ENCODE measurements at regions not wholly inside any gene's neighbourhood (a gene's known extent, or its start where the extent isn't known, plus 50 kb on each side); places are given as distances from the start of the nearest gene placed in this dataset.

DNA sequence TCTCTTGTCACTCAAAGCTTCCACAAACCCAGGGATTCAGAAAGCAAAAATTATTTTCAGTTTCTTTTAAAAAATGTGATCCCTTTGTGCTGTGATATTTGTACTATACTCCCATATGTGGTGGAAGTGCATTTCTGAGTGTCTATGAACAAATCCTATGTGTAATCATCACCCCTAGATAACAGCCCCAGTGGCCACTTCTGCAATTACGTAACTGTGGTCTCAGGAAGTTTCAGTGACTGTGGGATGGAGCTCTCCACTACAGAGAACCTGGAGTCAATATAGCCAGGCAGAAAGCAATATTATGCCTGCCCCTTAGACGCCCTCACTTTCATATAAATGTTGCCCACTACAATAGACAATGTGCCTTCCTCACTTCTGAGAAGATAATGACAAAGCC, 1101.7 kb upstream of the GHITM start:
- DNase-seq = no peak

DNA sequence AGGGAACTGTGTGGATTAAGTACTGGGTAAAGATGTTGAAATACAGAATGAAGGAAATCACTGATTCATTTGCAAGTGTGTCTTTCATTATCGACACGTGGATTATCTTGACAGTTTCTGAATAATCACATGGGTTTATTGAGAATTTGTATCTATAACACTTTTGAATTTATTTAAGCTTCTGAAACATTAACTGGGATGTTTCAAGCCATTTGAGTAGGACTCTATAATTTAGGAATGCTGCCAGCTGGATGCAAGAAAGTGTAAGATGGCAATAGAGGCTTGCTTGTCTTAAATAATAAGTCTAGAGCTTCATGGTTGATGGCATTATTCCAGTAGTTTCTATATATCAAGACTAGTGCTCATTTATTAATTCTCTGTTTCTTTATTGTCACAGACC, 1100.7 kb upstream of the GHITM start:
- no peak for DNase-seq

DNA sequence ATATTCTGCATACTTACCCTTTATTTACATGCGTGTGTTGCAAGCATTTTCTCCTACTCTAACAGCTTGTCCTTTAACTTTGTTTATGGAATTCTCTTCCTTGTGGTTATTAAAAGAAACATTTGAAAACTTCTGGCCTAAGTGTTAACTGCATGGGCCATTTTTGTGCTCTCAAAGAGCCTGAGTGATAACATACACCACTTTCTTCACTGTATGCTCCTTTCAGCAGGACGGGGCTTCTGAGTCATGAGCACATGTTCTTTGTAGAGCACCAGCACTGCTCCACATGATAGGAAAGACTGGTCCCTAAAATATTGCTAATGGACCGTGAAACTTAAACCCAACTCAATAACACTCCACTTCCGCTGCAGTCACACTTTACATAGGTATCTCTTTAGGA, 1093.6 kb upstream of the GHITM start:
- no peak for DNase-seq

DNA sequence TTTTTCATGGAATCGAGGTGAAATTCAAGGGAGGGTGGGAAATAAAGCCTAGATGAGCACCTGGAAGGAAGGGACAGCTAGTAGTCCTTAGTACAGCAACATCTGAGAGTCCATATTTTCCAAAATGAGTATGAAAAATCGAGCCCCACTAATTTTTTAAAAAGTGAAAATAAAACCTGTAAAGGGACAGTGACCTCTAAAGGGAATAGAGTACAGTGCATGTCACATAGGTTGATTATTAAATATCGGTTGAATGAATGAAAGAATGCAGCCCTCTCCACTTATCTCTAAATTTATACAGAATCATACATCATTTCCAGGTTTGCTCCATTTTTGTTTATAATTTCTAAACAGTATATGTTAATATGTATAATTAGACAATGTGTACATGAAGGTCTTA, 1088.5 kb upstream of the GHITM start:
- no peak for DNase-seq

DNA sequence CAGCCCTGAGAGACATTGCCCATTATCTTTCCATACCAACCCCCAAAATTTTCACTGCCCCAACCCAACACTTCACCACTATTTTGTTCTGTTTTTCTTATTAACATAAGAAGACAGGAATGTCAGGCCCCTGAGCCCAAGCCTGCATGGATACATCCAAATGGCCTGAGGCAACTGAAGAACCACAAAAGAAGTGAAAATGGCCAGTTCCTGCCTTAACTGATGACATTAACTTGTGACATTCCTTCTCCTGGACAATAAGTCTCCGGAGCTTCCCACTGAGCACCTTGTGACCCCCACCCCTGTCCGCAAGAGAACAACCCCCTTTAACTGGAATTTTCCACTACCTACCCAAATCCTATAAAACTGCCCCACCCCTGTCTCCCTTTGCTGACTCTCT, 1076.4 kb upstream of the GHITM start:
- DNase-seq = no peak

DNA sequence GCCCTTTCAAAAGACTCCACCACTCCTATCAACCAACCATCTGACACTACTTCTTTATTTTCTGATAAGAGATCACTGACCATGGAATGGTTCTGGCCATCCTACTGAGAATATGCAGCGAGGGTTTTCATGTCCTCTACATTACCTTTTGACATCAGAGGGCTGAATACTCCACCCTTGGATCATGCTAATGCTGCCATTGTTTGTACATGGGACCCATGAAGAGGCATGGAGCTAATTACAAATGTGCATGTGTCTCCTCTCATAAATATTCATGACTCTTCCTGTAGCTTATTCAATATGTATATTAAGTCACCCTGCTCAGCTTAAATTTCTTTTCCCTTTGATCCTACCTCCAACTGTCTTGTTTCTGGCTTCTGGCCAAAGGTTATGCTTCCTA, 1065.8 kb upstream of the GHITM start:
- DNase-seq = no peak

DNA sequence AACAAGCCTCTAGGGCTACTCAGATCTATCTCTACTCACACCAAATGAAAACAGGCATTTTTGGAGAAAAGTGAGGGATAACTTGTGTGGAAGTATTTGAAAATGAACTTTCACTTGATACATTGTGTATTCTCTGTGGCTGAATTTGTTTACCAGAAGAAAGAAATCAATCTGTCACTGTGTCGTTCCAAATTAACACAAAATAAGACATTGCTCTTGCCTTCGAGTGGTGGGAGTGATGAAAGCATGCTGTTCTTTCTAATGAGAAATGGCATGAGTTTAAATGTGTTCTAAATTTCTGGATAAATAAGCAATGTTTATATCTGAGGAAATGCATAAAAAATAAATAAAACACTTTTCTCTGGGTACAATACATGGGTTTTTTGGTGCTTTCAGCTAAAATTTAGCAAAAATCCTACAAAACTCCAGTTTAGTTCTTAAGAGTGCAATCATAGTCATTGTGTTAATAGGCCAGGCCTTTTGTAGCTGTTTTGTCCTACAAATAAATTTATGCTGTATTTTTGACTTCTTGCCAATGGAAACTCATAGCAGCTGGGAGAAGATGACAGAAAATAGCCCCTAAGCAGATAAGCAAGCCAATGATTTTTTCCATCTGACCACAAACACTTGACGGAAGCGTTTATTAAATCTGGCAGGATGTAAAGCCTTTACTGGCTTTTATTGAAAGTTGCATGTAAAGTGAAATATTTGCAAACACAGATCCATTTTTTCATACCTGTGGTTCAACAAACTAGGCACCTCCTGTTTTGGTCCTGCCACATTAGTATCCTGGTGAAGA, 1064.1 kb upstream of the GHITM start:
- no peak for DNase-seq

DNA sequence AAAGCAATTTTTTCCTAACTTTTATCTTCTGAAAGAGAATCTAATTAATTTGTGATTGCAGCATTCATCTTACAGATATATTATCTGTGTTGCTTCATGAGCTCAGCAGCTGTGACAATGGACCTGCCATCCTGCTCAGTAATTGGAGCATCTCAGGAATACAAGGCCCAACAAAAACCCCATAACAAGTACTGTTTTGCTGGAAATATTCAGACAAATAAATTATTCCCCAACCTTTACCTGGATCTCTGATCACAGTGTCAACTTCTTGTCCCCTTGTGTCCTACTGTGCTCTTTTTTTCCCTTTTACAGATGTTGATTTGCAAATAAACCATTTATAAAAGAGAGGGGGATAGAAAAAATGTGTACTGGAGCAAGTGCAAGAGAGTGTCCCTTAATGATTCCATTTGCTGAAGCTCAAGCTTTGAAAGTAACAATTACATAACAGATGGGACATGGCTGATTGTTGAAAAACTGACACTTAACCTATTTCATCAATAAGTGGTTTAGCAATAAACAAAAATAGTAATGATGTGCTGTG, 1063.4 kb upstream of the GHITM start:
- no peak for DNase-seq

DNA sequence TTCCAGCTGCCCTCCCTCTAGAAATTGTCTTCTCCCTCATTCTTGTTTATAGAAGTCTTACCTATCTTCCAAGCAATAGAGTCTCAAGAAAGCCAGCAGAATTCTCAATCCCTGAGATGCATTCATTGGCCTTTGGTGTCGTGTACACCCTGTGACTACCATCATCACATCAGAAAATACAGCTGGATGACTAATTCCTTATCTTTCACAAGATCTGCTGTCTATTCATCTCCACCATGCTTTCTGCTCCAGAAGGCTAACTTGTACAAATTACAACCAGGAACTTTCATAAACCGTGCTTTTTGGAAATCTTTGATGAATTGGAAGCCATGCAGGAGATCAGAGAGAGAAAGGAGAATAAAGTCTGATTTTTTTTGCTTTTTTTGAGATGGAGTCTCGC, 1062.9 kb upstream of the GHITM start:
- DNase-seq = no peak

DNA sequence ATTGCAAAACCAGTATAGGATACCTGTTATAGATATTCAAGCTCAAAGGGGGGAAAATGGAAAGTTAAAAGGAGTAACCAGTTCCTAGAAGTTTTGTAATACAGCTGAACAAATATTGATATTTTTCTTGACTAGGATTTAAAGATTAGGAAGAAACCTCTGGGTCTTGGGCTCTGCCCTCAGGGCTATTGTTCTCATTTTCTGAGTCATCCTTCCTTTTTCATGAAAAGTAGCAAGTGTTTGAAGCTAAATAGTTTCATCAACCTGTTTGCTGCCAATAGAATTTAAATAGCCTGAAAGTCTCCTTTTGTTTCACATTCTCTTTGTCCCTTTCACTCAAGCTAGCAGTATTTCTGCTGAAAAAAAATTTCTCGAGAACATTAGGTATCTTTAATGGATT, 1061.1 kb upstream of the GHITM start:
- DNase-seq = no peak

DNA sequence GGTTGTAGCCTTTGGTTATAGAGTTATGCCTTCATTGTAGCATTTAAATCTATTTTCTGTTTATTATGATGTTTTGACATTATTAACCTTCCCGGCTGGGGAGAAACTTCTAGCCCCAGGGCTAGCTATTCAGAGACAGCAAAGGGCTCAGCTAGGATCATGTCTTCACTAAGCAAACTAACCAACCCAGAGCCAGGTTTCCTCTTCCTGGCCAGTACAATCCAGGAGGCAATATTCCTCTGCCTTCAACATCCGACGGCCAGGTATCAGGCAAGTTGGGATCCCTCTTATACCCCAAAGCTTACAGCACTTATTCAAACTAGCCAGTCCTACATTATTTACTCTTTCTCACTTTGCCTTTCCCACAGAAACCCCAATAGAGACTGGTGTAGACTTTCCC, 1060.7 kb upstream of the GHITM start:
- no peak for DNase-seq

DNA sequence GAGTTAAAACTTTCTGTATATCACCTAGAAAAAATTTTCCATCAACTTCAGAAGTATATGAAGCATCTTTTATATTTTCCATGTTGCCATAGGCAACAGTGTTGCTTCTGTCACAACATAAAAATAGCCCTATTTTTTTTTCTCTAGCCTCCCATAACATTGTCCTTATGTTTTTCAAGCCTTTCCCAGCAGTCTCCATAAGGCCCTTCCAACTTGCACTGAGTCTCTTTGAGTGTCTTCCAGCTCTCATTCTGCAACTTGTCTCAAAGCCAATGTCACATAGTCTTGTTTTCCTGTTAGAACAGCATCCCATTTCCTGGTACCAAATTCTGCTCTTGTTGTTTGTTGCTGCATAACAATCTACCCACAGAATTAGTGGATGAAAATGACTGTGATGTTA, 1055.5 kb upstream of the GHITM start:
- no peak for DNase-seq

DNA sequence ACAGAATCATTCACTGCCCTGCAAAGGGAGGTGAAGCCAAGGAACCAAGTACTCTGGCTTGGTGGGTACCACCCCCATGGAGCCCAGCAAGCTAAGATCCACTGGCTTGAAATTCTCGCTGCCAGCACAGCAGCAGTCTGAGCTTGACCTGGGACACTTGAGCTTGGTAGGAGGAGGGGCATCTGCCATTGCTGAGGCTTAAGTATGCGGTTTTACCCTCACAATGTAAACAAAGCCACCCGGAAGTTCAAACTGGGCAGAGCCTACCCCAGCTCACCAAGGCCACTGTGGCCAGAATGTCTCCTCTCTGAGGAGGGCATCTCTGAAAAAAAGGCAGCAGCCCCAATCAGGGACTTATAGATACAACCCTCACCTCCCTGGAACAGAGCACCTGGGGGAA, 1050.0 kb upstream of the GHITM start:
- DNase-seq = no peak

DNA sequence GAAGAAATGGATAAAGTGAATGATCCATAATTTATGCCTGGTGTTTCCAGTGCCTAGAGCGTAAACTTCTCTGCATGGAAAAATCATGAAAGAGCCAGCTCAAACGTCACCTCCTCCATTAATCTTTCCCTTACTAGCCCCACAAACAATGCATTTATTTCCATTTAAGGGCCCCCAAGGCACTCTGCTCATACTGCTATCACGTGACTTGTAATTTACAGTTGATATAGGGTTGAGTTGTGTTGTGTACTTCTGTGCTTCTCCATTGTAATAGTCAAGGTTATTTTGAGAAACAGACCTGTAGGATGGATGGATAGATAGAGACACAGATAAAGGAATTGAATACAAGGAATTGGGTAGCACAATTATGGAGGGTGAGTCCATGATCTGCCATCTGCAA, 1034.7 kb upstream of the GHITM start:
- DNase-seq = no peak

DNA sequence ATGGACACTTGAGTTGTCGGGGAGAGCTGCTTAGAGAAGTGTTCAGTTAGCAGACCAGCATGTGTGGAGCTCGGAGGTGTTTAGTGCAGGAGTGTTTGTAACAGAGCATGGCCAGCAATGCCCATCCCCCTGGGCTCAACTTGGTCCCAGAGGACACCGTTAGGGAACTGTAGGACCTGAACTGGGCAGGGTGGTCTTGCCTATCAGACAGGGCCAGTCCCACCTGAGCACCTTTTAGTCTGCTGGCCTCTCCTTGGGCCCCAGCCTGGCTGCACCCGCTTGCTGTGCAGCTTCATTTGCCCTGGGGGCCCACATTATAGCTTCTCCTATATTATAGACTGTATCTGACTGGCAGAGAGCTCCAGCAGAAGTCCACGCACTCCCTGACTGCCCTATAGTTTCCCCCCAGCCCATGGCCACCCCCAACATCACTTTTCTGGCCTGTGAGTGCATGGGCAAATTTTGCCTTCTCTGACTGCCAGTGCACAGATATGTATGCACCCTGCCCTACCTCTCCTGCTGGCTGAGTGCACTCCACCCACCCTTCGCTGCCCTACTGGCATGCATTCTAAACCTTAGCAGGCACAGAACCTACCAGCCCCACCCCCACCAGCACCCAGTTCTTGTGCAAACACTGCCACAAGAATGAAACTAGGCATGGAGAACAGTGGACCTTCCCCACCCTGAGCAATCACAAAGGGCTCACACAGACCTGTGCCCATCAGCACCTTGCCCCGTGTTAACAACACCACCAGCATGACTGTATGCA, 1030.6 kb upstream of the GHITM start:
- DNase-seq = no peak

DNA sequence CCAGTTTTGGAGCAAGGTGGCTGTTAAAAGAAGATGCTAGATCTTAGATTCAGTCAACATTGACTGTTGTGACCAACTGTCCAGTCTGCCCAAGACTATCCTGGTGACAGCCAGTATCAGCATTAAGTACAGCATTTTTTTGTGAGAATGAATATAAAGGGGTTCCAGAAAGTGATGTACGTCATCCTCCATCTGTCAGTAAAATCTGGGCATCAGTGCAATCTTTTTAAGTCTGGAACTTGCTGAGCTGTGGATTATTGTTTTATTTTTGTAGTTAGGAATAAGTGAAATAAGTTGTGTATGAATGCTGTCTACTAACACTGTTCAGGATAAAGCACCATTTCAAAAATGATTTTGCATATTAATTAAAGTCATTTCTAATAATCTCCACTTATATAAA, 1020.0 kb upstream of the GHITM start:
- DNase-seq = no peak

DNA sequence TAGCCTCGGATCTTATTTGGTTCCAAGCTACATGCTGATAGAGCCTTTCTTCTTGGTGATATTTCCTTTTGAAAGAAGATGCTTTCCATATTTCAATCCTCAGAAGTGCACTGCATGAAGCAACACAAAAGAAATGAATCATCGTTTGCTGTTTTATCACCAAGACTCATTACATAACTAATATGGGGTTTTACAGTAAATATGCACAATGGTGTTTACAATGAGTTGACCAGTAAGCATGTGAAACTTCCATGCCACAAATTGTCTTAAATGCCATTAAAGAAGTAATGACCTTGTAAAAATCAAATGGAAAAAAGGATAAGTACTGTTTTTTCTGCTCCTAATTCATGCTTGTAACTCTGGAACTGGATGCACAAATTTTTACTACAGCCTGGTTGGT, 1017.0 kb upstream of the GHITM start:
- no peak for DNase-seq

DNA sequence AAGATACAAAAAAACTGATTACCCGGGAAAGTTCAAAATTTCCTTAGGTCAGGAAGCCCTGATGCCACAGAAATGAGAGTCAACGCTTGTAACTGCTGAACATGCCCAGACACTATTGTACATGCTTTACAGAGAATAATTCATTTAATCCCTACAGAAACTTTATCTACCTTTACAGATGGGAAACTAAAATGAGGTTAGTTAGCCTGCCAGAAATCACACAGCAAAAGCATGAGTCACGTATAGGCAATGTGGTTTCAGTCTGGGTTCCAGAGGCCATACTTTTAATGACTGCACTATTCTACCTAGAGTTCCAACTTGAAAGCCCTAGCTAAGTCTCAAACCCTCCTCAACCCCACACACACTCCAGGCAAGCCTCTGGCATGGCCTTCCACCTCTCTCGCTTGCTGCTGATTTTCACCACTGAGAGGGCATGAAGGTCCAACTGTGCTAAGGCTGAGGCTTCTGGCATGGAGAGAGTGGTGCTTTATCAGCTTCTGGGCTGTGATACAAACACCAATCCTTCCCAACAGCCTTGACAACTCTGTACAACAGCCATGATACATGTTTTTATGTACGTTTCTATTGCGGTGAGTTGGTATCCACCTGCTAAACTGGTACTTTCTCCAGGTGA, 1011.2 kb upstream of the GHITM start:
- DNase-seq = no peak

DNA sequence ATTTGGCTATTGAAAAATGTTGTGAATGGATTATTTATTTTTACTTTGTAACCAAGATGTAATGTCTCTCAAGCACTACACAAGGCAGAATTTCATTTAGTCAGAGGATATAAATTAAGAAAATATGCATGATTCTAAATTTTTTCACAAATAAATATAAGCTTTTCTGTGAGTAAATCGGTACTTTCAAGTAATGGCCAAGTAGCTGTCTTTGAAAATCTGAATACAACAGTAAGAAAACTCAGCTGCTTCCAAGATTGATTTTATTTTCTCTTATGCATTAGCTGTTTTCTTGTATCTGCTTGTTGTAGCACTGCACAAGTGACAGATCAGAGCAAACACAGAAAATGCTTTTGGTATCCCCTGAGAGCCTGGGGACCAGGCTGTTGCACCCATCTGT, 998.5 kb upstream of the GHITM start:
- DNase-seq = no peak

DNA sequence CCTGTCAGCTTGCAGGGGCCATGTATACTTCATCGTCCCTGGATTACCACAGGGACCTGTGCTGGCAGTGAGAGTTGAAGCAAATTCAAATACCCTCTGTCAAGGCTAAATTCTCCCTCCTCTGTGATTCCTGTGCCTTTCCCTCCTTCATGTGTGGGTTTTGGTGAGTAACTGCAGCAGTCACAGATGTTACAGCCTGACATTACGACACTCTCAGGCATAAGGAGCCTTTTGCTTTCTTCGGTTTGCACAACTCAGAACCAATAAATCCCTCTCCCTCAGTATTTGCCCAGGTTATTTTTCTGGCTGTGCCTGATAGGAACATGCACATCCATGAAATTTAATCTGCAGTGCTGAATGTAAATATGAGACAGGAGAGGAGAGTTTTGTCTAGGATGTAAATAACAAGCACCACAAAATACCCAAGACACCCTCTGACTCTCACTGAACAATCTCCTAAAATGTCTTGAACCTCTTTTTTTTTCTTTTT, 997.2 kb upstream of the GHITM start:
- no peak for DNase-seq

DNA sequence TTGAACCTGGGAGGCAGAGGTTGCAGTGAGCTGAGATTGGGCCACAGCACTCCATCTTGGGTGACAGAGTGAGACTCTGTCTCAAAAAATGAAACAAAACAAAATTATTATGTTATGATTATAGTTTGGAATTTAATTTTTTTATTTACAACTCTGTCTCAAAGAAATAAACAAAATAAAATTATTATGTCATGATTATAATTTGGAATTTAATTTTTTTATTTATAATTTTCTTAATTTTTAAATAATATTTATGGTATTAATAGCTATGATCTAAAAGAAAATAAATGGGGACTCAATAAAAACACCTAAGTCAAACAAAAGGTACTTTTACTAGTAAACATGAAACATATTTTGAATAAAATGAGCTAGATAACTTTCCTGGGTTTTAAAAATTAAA, 994.8 kb upstream of the GHITM start:
- no peak for DNase-seq

DNA sequence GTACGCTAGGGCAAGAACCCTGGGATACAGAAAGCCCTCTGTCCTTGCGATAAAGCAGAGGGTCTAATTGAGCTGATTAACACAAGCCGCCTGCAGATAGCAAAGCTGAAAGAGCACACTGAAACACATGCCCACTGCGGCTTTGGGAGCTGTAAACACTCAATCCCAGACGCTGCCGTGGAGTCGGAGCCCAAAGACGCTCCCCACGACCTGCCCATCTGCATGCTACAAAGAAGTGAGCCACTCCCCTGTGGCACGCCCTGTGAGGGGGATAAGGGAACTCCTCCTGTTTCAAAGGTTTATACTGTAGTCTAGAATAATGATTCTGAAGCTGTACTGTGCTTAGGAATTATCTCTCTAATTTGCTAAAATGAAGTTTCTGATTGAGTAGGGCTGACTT, 985.6 kb upstream of the GHITM start:
- no peak for DNase-seq

DNA sequence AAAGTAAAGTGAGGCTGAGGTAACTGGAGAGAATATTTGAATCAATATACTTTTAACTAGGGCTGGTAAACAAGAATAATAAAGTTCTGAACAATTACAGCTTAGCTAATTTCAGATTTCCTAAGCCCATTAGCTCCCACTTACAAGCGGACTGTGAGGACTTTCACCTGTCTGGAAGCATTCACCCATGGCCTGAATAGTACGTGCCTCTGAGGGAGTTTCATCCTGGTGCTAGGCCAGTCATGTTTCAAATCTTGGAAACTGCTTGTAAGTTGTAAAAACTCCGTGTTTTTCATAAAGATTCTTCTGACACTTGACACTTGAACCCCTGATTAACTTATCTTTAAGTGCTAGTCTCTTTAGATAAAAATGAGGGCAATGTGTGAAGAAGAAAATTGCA, 975.2 kb upstream of the GHITM start:
- DNase-seq = no peak

DNA sequence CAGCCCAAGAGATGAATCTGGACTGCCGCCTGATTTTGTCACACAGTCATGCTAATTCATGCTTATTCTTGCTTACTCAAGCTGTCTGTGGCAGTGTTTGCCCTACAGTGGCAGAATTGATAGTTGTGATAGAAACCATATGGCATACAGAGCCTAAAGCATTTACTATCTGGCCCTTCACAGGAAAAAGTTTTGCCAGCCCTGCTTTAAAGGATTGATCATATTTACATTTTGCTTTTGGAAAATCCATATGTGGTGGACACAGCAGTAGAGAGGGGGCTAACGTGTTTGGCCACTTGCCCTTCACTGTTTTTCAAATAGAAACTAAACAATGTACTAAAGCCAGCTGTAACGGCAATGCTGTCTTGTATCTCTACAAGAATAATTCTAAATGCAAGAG, 974.0 kb upstream of the GHITM start:
- no peak for DNase-seq
